IMR-90 (cell line): ENCODE measurements at regions not wholly inside any gene's neighbourhood (a gene's known extent, or its start where the extent isn't known, plus 50 kb on each side); places are given as distances from the start of the nearest gene placed in this dataset.

Source experiments
- ATAC-seq: fragments of 200-7000 bp; cut with Tn5 transposase; 2 replicates; pipeline ENCODE4 v1.9.1; 2020; ENCODE audit warnings: low read depth, mild to moderate bottlenecking, moderate library complexity
- BruUV-seq: library from RNA; stranded (reverse); fragments of 400-500 nt; replicated peaks from 2 replicates; lab custom pipeline; 2021; lab: Mats Ljungman, UMichigan
- CTCF ChIA-PET: fragments of 300-600 bp; formaldehyde crosslinking; extraction: SDS; loops from one replicate; lab custom pipeline; 2021; ENCODE audit warnings: antibody characterized with exemption; lab: Yijun Ruan, JAX
- POLR2A ChIA-PET: fragments of 300-600 bp; sonication (Branson Sonifier 250); formaldehyde crosslinking; loops from one replicate; lab custom pipeline; 2022; ENCODE audit warnings: antibody characterized with exemption; ENCODE audit not compliant: unreplicated experiment; lab: Charles Lee
- DNase-seq: peaks from one replicate; pipeline ENCODE4 v3.0.0; 2013
- H2AFZ ChIP-seq: replicated peaks from 2 replicates; pipeline ENCODE3; 2013; ENCODE audit warnings: low read length, mild to moderate bottlenecking; ENCODE audit not compliant: poor library complexity
- H2AK5ac ChIP-seq: 2 replicates; pipeline ENCODE4 v1.6.1; 2013; ENCODE audit warnings: low read depth, low read length, inconsistent platforms
- H2AK9ac ChIP-seq: replicated peaks from 2 replicates; pipeline ENCODE3; 2013; ENCODE audit warnings: mild to moderate bottlenecking, low read depth, low read length, moderate library complexity; ENCODE audit not compliant: poor library complexity
- H2BK120ac ChIP-seq: 2 replicates; pipeline ENCODE4 v1.6.1; 2013; ENCODE audit warnings: low read depth, low read length, inconsistent platforms
- H2BK15ac ChIP-seq: 3 replicates; pipeline ENCODE4 v1.6.1; 2013; ENCODE audit warnings: low read depth, low read length, inconsistent platforms
- H2BK20ac ChIP-seq: 2 replicates; pipeline ENCODE4 v1.6.1; 2013; ENCODE audit warnings: low read depth, mild to moderate bottlenecking, inconsistent platforms, low read length, moderate library complexity
- H2BK5ac ChIP-seq: 2 replicates; pipeline ENCODE4 v1.6.1; 2013; ENCODE audit warnings: mild to moderate bottlenecking, low read depth, low read length, inconsistent platforms; ENCODE audit not compliant: poor library complexity, severe bottlenecking
- H3K14ac ChIP-seq: replicated peaks from 2 replicates; pipeline ENCODE4 v1.6.1; 2013; ENCODE audit warnings: low read depth, low read length, inconsistent platforms
- H3K18ac ChIP-seq: 2 replicates; pipeline ENCODE4 v1.6.1; 2013; ENCODE audit warnings: low read depth, low read length, control low read depth
- H3K23ac ChIP-seq: 2 replicates; pipeline ENCODE4 v1.6.1; 2013; ENCODE audit warnings: low read depth, low read length, inconsistent platforms
- H3K27ac ChIP-seq: 2 replicates; pipeline ENCODE4 v1.5.1; 2013; ENCODE audit warnings: mild to moderate bottlenecking, control low read depth, low read length; ENCODE audit not compliant: insufficient read depth
- H3K27me3 ChIP-seq: 2 replicates; pipeline ENCODE4 v1.6.1; 2013; ENCODE audit warnings: low read length; ENCODE audit not compliant: control insufficient read depth, insufficient read depth
- H3K36me3 ChIP-seq: 2 replicates; pipeline ENCODE4 v1.6.1; 2013; ENCODE audit warnings: low read length, mixed read lengths; ENCODE audit not compliant: control insufficient read depth, insufficient read depth
- H3K4ac ChIP-seq: 2 replicates; pipeline ENCODE4 v1.6.1; 2013; ENCODE audit warnings: low read depth, low read length, inconsistent platforms
- H3K4me1 ChIP-seq: 2 replicates; pipeline ENCODE4 v1.6.1; 2013; ENCODE audit warnings: low read length, mixed read lengths; ENCODE audit not compliant: control insufficient read depth, insufficient read depth
- H3K4me2 ChIP-seq: 2 replicates; pipeline ENCODE4 v1.6.1; 2013; ENCODE audit warnings: low read depth, mild to moderate bottlenecking, control low read depth, low read length, moderate library complexity
- H3K4me3 ChIP-seq: 2 replicates; pipeline ENCODE4 v1.5.1; 2013; ENCODE audit warnings: low read depth, mild to moderate bottlenecking, control low read depth, low read length, moderate library complexity; ENCODE audit not compliant: insufficient read depth
- H3K56ac ChIP-seq: 2 replicates; pipeline ENCODE4 v1.6.1; 2013; ENCODE audit warnings: low read length, inconsistent platforms; ENCODE audit not compliant: insufficient read depth; ENCODE audit errors: extremely low read depth
- H3K79me1 ChIP-seq, 2 experiments: 2 replicates each; pipeline ENCODE4 v1.6.1; 2013; ENCODE audit warnings: low read length in 2 of 2, inconsistent platforms in 1 of 2, low read depth in 1 of 2
- H3K9ac ChIP-seq: 2 replicates; pipeline ENCODE4 v1.6.1; 2013; ENCODE audit warnings: low read depth, low read length, control low read depth
- H3K9me1 ChIP-seq: 2 replicates; pipeline ENCODE4 v1.6.1; 2013; ENCODE audit warnings: low read length, inconsistent platforms; ENCODE audit not compliant: insufficient read depth
- H3K9me3 ChIP-seq: 2 replicates; pipeline ENCODE4 v1.6.1; 2013; ENCODE audit warnings: low read length; ENCODE audit not compliant: control insufficient read depth, insufficient read depth
- H4K20me1 ChIP-seq: 2 replicates; pipeline ENCODE4 v1.6.1; 2013; ENCODE audit warnings: low read length, inconsistent platforms; ENCODE audit not compliant: insufficient read depth
- H4K5ac ChIP-seq: 2 replicates; pipeline ENCODE4 v1.6.1; 2013; ENCODE audit warnings: mild to moderate bottlenecking, low read depth, low read length, control low read depth
- H4K8ac ChIP-seq, 2 experiments: 2 replicates each; pipeline ENCODE4 v1.6.1; 2013; ENCODE audit warnings: low read depth in 2 of 2, low read length in 2 of 2, control low read depth in 1 of 2, inconsistent platforms in 1 of 2
- H4K91ac ChIP-seq: 2 replicates; pipeline ENCODE4 v1.6.1; 2013; ENCODE audit warnings: low read depth, low read length, inconsistent platforms; ENCODE audit not compliant: insufficient read depth
- BHLHE40 ChIP-seq: fragments of 150-350 bp; IDR thresholded peaks from 2 replicates; pipeline ENCODE4 v1.6.1; 2016; ENCODE audit warnings: mild to moderate bottlenecking, low read depth, low read length
- CEBPB ChIP-seq: IDR thresholded peaks from 2 replicates; pipeline ENCODE4 v1.6.1; 2012; ENCODE audit warnings: low read depth, low read length, improper control_type of control experiment
- CHD1 ChIP-seq: IDR thresholded peaks from 2 replicates; pipeline ENCODE4 v1.6.1; 2012; ENCODE audit warnings: low read depth, low read length, improper control_type of control experiment
- CTCF ChIP-seq: conservative IDR thresholded peaks from 2 replicates; pipeline ENCODE4 v1.5.1; 2012; ENCODE audit warnings: mild to moderate bottlenecking, low read depth, low read length, improper control_type of control experiment
- ELK1 ChIP-seq: fragments of 150-350 bp; IDR thresholded peaks from 2 replicates; pipeline ENCODE4 v1.6.1; 2016; ENCODE audit warnings: low read depth, mild to moderate bottlenecking, low read length, moderate library complexity, borderline replicate concordance
- FOS ChIP-seq: fragments of 150-350 bp; IDR thresholded peaks from 2 replicates; pipeline ENCODE4 v1.6.1; 2016; ENCODE audit warnings: low read depth, low read length
- MAFK ChIP-seq: IDR thresholded peaks from 2 replicates; pipeline ENCODE4 v1.6.1; 2012; ENCODE audit warnings: low read depth, low read length, improper control_type of control experiment
- MAZ ChIP-seq: IDR thresholded peaks from 2 replicates; pipeline ENCODE4 v1.6.1; 2012; ENCODE audit warnings: low read depth, mild to moderate bottlenecking, low read length, improper control_type of control experiment, moderate library complexity, borderline replicate concordance
- MXI1 ChIP-seq: IDR thresholded peaks from 2 replicates; pipeline ENCODE4 v1.6.1; 2012; ENCODE audit warnings: low read depth, mild to moderate bottlenecking, low read length, moderate library complexity, borderline replicate concordance
- NFE2L2 ChIP-seq: fragments of 150-350 bp; IDR thresholded peaks from 2 replicates; pipeline ENCODE4 v1.6.1; 2016; ENCODE audit warnings: low read depth, mild to moderate bottlenecking, low read length
- POLR2A ChIP-seq: IDR thresholded peaks from 2 replicates; pipeline ENCODE4 v1.6.1; 2012; ENCODE audit warnings: mild to moderate bottlenecking, low read depth, low read length
- RAD21 ChIP-seq: IDR thresholded peaks from 2 replicates; pipeline ENCODE4 v1.6.1; 2012; ENCODE audit warnings: low read length, improper control_type of control experiment
- RCOR1 ChIP-seq: IDR thresholded peaks from 2 replicates; pipeline ENCODE4 v1.6.1; 2012; ENCODE audit warnings: mild to moderate bottlenecking, low read length, improper control_type of control experiment; ENCODE audit not compliant: insufficient replicate concordance
- RFX5 ChIP-seq: IDR thresholded peaks from 2 replicates; pipeline ENCODE4 v1.8.0; 2012; ENCODE audit warnings: low read depth, mild to moderate bottlenecking, low read length, moderate library complexity
- SMC3 ChIP-seq: fragments of 150-350 bp; IDR thresholded peaks from 2 replicates; pipeline ENCODE4 v1.6.1; 2016; ENCODE audit warnings: low read depth, mild to moderate bottlenecking, antibody characterized with exemption, low read length, moderate library complexity
- USF2 ChIP-seq: fragments of 150-350 bp; IDR thresholded peaks from 2 replicates; pipeline ENCODE4 v1.6.1; 2017; ENCODE audit warnings: mild to moderate bottlenecking, antibody characterized with exemption, low read length, low read depth
- WGBS, 2 experiments: methylation state at CpG; one replicate each; pipeline versions ENCODE4 v1.1.5 to v1.1.7; 2013; ENCODE audit warnings: missing lambda C conversion rate in 2 of 2; ENCODE audit not compliant: insufficient read length in 1 of 2; ENCODE audit errors: extremely low coverage in 2 of 2; 5-methylcytosine and 5-hydroxymethylcytosine counted together
- dilution Hi-C: fragments of 300-500 bp; cut with HindIII; formaldehyde crosslinking; loops from one replicate; pipeline ENCODE4 v1.14.3; 2018; ENCODE audit warnings: low sequenced_read_pairs; ENCODE audit not compliant: unreplicated experiment
- in situ Hi-C: fragments of 300-500 bp; cut with MboI; formaldehyde crosslinking; loops from 3 replicates; pipeline ENCODE4 v1.14.3; 2019; ENCODE audit warnings: low sequenced_read_pairs, inconsistent platforms, mixed read lengths
- intact Hi-C: fragments of 100-400 bp; cut with micrococcal nuclease; formaldehyde crosslinking; loops from 2 replicates; pipeline ENCODE4 v1.10.0; 2022

- Histone ChIP-seq H3K4me1 (no peaks in the 10 kb centered on the region), H3K4me2 (no peak overlapping the region), H2BK20ac (no peak overlapping the region), H2AFZ (no peak overlapping the region), H4K20me1 (no peaks in the 10 kb centered on the region), H3K79me1 (no peaks in the 10 kb centered on the region), H2BK120ac (no peak overlapping the region), H3K36me3 (no peaks in the 10 kb centered on the region), H3K9me1 (no peaks in the 10 kb centered on the region), H4K5ac (no peak overlapping the region), H2BK15ac (no peak overlapping the region), H3K18ac (no peak overlapping the region), H4K8ac (no peak overlapping the region), H3K14ac (no peak overlapping the region), H3K4ac (no peak overlapping the region), H2AK5ac (no peak overlapping the region), H3K9ac (no peak overlapping the region), H3K9me3 (no peaks in the 10 kb centered on the region), H3K56ac (no peak overlapping the region), H3K4me3 (no peak overlapping the region), H4K91ac (no peak overlapping the region), H3K27me3 (no peaks in the 10 kb centered on the region), H3K27ac (no peak overlapping the region), H3K23ac (no peak overlapping the region), H2BK5ac (no peak overlapping the region), H2AK9ac (no peak overlapping the region)
- ATAC-seq (no peak), DNase-seq (no peak)
- WGBS, 2 experiments = no CpG with 5 or more reads among the region's 2 CpGs
- ChIA-PET POLR2A (no interaction called here), CTCF (no interaction called here)
- TF ChIP-seq RAD21 (no peak), CHD1 (no peak), MAZ (no peak), MAFK (no peak), RFX5 (no peak), NFE2L2 (no peak), ELK1 (no peak), FOS (no peak), CEBPB (no peak), RCOR1 (no peak), POLR2A (no peak), CTCF (no peak), BHLHE40 (no peak), USF2 (no peak), MXI1 (no peak), SMC3 (no peak)
- intact Hi-C loops (no loop called here), in situ Hi-C loops (no loop called here), dilution Hi-C loops (no loop called here)
- no TSS peak for BruUV-seq
These were observed 324.1 kb upstream of the FLRT2 start for GRCh38 chr14:85205875-85206274.
